MM.1S (cell line): ENCODE measurements at regions not wholly inside any gene's neighbourhood (a gene's known extent, or its start where the extent isn't known, plus 50 kb on each side); places are given as distances from the start of the nearest gene placed in this dataset.
"Not testable (repeated sequence)": the region's sequence is repeated elsewhere in the genome, so short reads cannot be mapped to it uniquely, and the experiment has no call there.

Source experiments
- EZH2phosphoT487 ChIP-seq: fragments of 300-600 bp; sonication (generic); IDR thresholded peaks from 2 replicates; pipeline ENCODE4 v1.6.1; 2018; ENCODE audit warnings: antibody characterized with exemption, low read length
- TF ChIP-seq, protein P1 (sequence below): fragments of 300-600 bp; sonication (generic); IDR thresholded peaks from 2 replicates; pipeline ENCODE4 v1.5.1; 2016; ENCODE audit warnings: antibody characterized with exemption, low read length, mixed read lengths

DNA sequence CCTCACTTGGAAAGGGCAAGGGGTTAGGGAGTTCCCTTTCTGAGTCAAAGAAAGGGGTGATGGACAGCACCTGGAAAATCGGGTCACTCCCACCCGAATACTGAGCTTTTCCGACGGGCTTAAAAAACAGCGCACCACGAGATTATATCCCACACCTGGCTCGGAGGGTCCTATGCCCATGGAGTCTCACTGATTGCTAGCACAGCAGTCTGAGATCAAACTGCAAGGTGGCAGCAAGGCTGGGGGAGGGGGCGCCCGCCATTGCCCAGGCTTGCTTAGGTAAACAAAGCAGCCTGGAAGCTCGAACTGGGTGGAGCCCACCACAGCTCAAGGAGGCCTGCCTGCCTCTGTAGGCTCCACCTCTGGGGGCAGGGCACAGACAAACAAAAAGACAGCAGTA is 336.0 kb upstream of the NMUR2 start:
- TF ChIP-seq, protein P1, sequence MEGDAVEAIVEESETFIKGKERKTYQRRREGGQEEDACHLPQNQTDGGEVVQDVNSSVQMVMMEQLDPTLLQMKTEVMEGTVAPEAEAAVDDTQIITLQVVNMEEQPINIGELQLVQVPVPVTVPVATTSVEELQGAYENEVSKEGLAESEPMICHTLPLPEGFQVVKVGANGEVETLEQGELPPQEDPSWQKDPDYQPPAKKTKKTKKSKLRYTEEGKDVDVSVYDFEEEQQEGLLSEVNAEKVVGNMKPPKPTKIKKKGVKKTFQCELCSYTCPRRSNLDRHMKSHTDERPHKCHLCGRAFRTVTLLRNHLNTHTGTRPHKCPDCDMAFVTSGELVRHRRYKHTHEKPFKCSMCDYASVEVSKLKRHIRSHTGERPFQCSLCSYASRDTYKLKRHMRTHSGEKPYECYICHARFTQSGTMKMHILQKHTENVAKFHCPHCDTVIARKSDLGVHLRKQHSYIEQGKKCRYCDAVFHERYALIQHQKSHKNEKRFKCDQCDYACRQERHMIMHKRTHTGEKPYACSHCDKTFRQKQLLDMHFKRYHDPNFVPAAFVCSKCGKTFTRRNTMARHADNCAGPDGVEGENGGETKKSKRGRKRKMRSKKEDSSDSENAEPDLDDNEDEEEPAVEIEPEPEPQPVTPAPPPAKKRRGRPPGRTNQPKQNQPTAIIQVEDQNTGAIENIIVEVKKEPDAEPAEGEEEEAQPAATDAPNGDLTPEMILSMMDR, result not testable (repeated sequence)
- not testable (repeated sequence) for TF ChIP-seq EZH2phosphoT487
